ENCODE measurements at regions not wholly inside any gene's neighbourhood (a gene's known extent, or its start where the extent isn't known, plus 50 kb on each side); places are given as distances from the start of the nearest gene placed in this dataset.

DNA sequence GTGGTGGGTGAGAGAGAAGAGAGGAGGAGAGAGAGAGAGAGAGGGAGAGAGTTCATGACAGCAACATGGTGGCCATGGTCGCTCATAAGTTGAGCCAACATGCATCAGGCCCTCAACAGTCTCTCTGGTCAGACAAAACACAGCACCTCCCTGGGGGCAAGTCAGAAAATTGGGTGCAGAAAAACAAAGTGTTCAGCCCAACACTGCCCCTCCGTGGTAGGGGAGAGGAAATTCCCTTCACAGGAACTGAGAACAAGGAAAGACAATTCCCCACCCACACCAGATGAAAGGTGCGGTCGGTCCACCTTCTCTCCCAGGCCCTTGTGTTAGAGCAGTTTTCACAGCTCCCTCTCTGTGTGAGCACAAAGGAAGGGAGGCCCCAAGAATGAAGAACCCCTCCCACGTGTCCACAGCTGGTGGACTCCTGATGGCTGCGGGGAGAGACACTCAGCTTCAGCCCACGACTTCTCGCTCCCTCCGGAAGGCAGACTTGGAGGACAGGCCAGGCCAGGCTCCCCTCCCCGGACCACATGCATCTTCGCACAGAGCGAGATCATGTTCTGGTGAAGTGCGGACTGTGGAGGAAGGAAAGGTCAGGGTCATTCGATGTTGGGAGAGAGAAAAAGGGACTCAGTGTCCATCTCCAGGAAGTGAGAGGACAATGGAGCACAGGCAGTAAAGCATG, 181.7 kb downstream of the ANAPC1 start:
- WGBS, 2 experiments (ENCODE audit: extremely low coverage in 1 of 2, insufficient coverage in 1 of 2, insufficient read length in 1 of 2, insufficient replicate concordance in 2 of 2, low coverage in 1 of 2, low lambda C conversion rate in 2 of 2, missing lambda C conversion rate in 1 of 2), result 66% methylated on average over 14 of the region's 14 CpGs; no CpG with 5 or more reads in 1 of the 2 experiments
- Histone ChIP-seq H3K27me3 (replicated peaks in 1 of 4; ENCODE audit: control insufficient read depth in 3 of 4, extremely low read depth in 1 of 4, insufficient read depth in 3 of 4, low read length in 3 of 4) (peaks cover 0 to 7% (median 0%) of the 10 kb centered on the region in 4 experiments; a peak in 1 of 7 replicates), H3K36me3 (ENCODE audit: control insufficient read depth in 2 of 4, insufficient read depth in 4 of 4, low read length in 3 of 4) (no peaks in the 10 kb centered on the region), H4K20me1 (replicated peaks in 1 of 2; ENCODE audit: control insufficient read depth in 1 of 2, insufficient read depth in 2 of 2, low read length in 2 of 2) (no peaks in the 10 kb centered on the region), H3K79me1 (ENCODE audit: low read depth, low read length) (no peaks in the 10 kb centered on the region; the same call in 1 of the 2 replicates), H3K27ac (ENCODE audit: low read depth, low read length) (peak overlapping the region; percentile 16; the same call in 1 of the 2 replicates), H2AFZ (ENCODE audit: low read length) (peak overlapping the region; percentile 8; the same call in 1 of the 2 replicates), H3K14ac (ENCODE audit: insufficient read length) (no peak overlapping the region), H2BK12ac (ENCODE audit: low read depth, low read length) (peak overlapping the region; percentile 100), H3K4me2 (ENCODE audit: insufficient read depth in 1 of 2, low read depth in 2 of 2, low read length in 2 of 2) (0 out of 4 replicates have a peak overlapping the region, but pooled peaks of 1 of the 2 experiments have one; percentile 8), H2BK5ac (ENCODE audit: low read depth, low read length) (peak overlapping the region; percentile 97; the same call in 1 of the 2 replicates), H4K5ac (ENCODE audit: insufficient read length, low read depth, low read length) (peak overlapping the region; percentile 89), H2BK120ac (replicated peaks; ENCODE audit: low read depth, low read length) (peak overlapping the region; percentile 85), H2AK5ac (ENCODE audit: low read depth, low read length) (peak overlapping the region; percentile 98), H3K4me3 (ENCODE audit: extremely low read depth in 1 of 4, insufficient read depth in 2 of 4, low read depth in 3 of 4, low read length in 4 of 4) (no peak overlapping the region), H3K9me3 (ENCODE audit: insufficient read depth in 2 of 2, low read depth in 1 of 2, low read length in 1 of 2) (no peaks in the 10 kb centered on the region), H2BK15ac (ENCODE audit: low read length) (peak overlapping the region; percentile 99), H3K56ac (replicated peaks; ENCODE audit: insufficient read length, low read depth, low read length) (no peak overlapping the region), H3K4ac (replicated peaks; ENCODE audit: insufficient read length, low read depth, low read length) (peak overlapping the region; percentile 86), H3K79me2 (ENCODE audit: control insufficient read depth in 1 of 2, insufficient read depth in 2 of 2, low read length in 2 of 2) (no peaks in the 10 kb centered on the region), H4K8ac (ENCODE audit: extremely low read depth, insufficient read depth, low read length) (peak overlapping the region; percentile 64; the same call in 1 of the 2 replicates), H3K4me1 (replicated peaks in 1 of 4; ENCODE audit: control insufficient read depth in 3 of 4, insufficient read depth in 4 of 4, low read length in 3 of 4) (peaks cover 11 to 33% (median 20%) of the 10 kb centered on the region in 4 experiments), H3K23ac (ENCODE audit: insufficient read length) (no peak overlapping the region), H3K23me2 (ENCODE audit: low read depth, low read length) (no peaks in the 10 kb centered on the region), H4K91ac (replicated peaks; ENCODE audit: insufficient read length, low read length) (peak overlapping the region; percentile 95), H3K18ac (ENCODE audit: extremely low read depth, low read length) (peak overlapping the region; percentile 91), H2BK20ac (ENCODE audit: low read length) (peak overlapping the region; percentile 100), H3K9ac (replicated peaks in 1 of 4; ENCODE audit: extremely low read depth in 1 of 4, low read depth in 3 of 4, low read length in 3 of 4) (peak overlapping the region in 2 of 4 experiments; percentile 1 to 16; a peak in 1 of 7 replicates)
- DNase-seq (ENCODE audit: low read depth in 1 of 2, low spot score in 2 of 2) (peak in 1 of 2 experiments; percentile 85), FAIRE-seq (peak; percentile 62)
- ChIA-PET CTCF (ENCODE audit: partially characterized antibody) (interaction anchor here (1.0 to 5.4 kb wide), 14 partner anchors 8 to 671 kb away, joined by 3 to 31 read pairs (median 4); no protein-coding TSS in a partner anchor), POLR2A (ENCODE audit: partially characterized antibody) (interaction anchor here (1.0 to 1.4 kb wide), 6 partner anchors 11 to 582 kb away, joined by 3 to 5 read pairs (median 3); partner anchors contain the start of gene BCL2L11)
- TF ChIP-seq KDM4A (IDR thresholded peaks at IDR 0.05; ENCODE audit: low read depth, low read length, severe bottlenecking), result no peak
- TF ChIP-seq GTF2F1 (IDR thresholded peaks at IDR 0.05; ENCODE audit: borderline replicate concordance, low read depth, low read length), result no peak
- TF ChIP-seq JUND (IDR thresholded peaks at IDR 0.05; ENCODE audit: low read length), result peak; percentile 33; the same call in 1 of the 2 replicates
- TF ChIP-seq MAX (IDR thresholded peaks at IDR 0.05), result peak; percentile 15
- peak; percentile 87 to 89 for TF ChIP-seq RAD21 (IDR thresholded peaks at IDR 0.05 in 1 of 2, conservative IDR thresholded peaks at IDR 0.05 in 1 of 2; ENCODE audit: low read depth in 2 of 2, low read length in 2 of 2)
- TF ChIP-seq RBBP5 (IDR thresholded peaks at IDR 0.05; ENCODE audit: borderline replicate concordance, low read depth, low read length), result no peak
- peak; percentile 32; the same call in 1 of the 2 replicates for TF ChIP-seq TEAD4 (IDR thresholded peaks at IDR 0.05; ENCODE audit: low read depth, low read length)
- peak; percentile 60 to 86 (median 85) for TF ChIP-seq CTCF (IDR thresholded peaks at IDR 0.05; ENCODE audit: control extremely low read depth in 1 of 3, insufficient read depth in 1 of 3, low read depth in 1 of 3, low read length in 3 of 3)

Data from H1 (cell line).